ENCODE measurements at regions not wholly inside any gene's neighbourhood (a gene's known extent, or its start where the extent isn't known, plus 50 kb on each side); places are given as distances from the start of the nearest gene placed in this dataset.

DNA sequence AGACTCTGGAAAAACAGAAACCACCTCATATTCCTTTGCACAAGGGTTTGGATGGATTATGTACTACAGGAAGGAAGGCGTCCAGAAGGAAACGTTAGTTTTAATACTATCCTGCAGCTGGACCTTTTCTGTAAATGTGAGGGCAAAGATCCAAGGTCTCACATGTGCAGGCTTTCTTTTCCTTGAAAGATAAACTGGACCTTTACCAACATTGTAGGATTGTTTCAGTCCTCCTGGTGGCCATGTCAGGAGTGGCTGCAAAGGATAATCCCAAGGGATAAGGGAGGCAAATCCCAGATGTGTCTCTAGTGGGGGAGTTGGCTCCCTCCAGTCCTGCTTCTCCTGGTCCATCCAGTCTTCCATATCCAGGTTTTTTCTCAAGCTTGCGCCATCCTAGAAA is 397.5 kb downstream of the HTR1A start:
- no peaks in the 10 kb centered on the region for H3K79me2 ChIP-seq (ENCODE audit: control insufficient read depth, insufficient read depth, low read length)
- in situ Hi-C loops (cut with MboI) (no loop called here), intact Hi-C loops (cut with micrococcal nuclease) (no loop called here)
- H2AFZ ChIP-seq (ENCODE audit: low read depth, low read length): no peak overlapping the region
- no peaks in the 10 kb centered on the region for H3K9me3 ChIP-seq (replicated peaks; ENCODE audit: control insufficient read depth, insufficient read depth, low read depth, low read length)
- H3K27me3 ChIP-seq (ENCODE audit: control insufficient read depth in 2 of 2, insufficient read depth in 2 of 2, low read length in 2 of 2): no peaks in the 10 kb centered on the region
- DNase-seq (ENCODE audit: extremely low read depth in 1 of 4, low spot score in 3 of 4): no peak
- no peak overlapping the region for H3K4me2 ChIP-seq (ENCODE audit: insufficient read depth, low read length)
- CTCF ChIA-PET (ENCODE audit: low intra/inter-chr PET ratio): no interaction called here
- 0% methylated on average over 3 of the region's 3 CpGs for WGBS (ENCODE audit: insufficient coverage, low coverage, missing lambda C conversion rate)
- ATAC-seq: no peak
- no peaks in the 10 kb centered on the region for H3K36me3 ChIP-seq (ENCODE audit: control insufficient read depth, insufficient read depth, low read length)
- no peak for FAIRE-seq
- no peaks in the 10 kb centered on the region for H4K20me1 ChIP-seq (replicated peaks; ENCODE audit: control insufficient read depth, insufficient read depth, low read length)
- no TSS peak for BruUV-seq (replicated peaks)
- H3K4me3 ChIP-seq: no peak overlapping the region
- no peak overlapping the region for H3K9ac ChIP-seq (ENCODE audit: insufficient read depth in 1 of 2, low read depth in 2 of 2, low read length in 2 of 2)
- no peaks in the 10 kb centered on the region for H3K4me1 ChIP-seq (replicated peaks in 1 of 2; ENCODE audit: control insufficient read depth in 2 of 2, insufficient read depth in 2 of 2, low read length in 2 of 2)
- POLR2A ChIA-PET: no interaction called here
- no peak overlapping the region for H3K27ac ChIP-seq (ENCODE audit: extremely low read depth, low read depth, low read length)
- TF ChIP-seq, protein P1, sequence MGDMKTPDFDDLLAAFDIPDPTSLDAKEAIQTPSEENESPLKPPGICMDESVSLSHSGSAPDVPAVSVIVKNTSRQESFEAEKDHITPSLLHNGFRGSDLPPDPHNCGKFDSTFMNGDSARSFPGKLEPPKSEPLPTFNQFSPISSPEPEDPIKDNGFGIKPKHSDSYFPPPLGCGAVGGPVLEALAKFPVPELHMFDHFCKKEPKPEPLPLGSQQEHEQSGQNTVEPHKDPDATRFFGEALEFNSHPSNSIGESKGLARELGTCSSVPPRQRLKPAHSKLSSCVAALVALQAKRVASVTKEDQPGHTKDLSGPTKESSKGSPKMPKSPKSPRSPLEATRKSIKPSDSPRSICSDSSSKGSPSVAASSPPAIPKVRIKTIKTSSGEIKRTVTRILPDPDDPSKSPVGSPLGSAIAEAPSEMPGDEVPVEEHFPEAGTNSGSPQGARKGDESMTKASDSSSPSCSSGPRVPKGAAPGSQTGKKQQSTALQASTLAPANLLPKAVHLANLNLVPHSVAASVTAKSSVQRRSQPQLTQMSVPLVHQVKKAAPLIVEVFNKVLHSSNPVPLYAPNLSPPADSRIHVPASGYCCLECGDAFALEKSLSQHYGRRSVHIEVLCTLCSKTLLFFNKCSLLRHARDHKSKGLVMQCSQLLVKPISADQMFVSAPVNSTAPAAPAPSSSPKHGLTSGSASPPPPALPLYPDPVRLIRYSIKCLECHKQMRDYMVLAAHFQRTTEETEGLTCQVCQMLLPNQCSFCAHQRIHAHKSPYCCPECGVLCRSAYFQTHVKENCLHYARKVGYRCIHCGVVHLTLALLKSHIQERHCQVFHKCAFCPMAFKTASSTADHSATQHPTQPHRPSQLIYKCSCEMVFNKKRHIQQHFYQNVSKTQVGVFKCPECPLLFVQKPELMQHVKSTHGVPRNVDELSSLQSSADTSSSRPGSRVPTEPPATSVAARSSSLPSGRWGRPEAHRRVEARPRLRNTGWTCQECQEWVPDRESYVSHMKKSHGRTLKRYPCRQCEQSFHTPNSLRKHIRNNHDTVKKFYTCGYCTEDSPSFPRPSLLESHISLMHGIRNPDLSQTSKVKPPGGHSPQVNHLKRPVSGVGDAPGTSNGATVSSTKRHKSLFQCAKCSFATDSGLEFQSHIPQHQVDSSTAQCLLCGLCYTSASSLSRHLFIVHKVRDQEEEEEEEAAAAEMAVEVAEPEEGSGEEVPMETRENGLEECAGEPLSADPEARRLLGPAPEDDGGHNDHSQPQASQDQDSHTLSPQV (IDR thresholded peaks at IDR 0.05): no peak
- TF ChIP-seq ETV5 (CRISPR knock-in tag; IDR thresholded peaks at IDR 0.05; ENCODE audit: low read depth) (no peak), ELF2 (CRISPR knock-in tag; IDR thresholded peaks at IDR 0.05) (no peak), ZNF589 (CRISPR knock-in tag; IDR thresholded peaks at IDR 0.05; ENCODE audit: low read depth) (no peak), EZH2 (IDR thresholded peaks at IDR 0.05; ENCODE audit: borderline replicate concordance, low read depth, low read length) (no peak), TEAD4 (IDR thresholded peaks at IDR 0.05; ENCODE audit: low read length) (no peak), TEAD4 (CRISPR knock-in tag; IDR thresholded peaks at IDR 0.05; ENCODE audit: borderline replicate concordance) (no peak)
- TF ChIP-seq, protein P2, sequence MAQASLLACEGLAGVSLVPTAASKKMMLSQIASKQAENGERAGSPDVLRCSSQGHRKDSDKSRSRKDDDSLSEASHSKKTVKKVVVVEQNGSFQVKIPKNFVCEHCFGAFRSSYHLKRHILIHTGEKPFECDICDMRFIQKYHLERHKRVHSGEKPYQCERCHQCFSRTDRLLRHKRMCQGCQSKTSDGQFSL (CRISPR knock-in tag; IDR thresholded peaks at IDR 0.05): no peak
- TF ChIP-seq, protein P2 (tag; IDR thresholded peaks at IDR 0.05): no peak
- no peaks in the 10 kb centered on the region for H3K9me1 ChIP-seq (ENCODE audit: control insufficient read depth, insufficient read depth, low read length)

Data from K562 (cell line).